Heart right ventricle (tissue), 16 donors: ENCODE measurements at regions not wholly inside any gene's neighbourhood (a gene's known extent, or its start where the extent isn't known, plus 50 kb on each side); places are given as distances from the start of the nearest gene placed in this dataset.

Experiments used
- ATAC-seq, 8 donors: fragments of 200-7000 bp; cut with Tn5 transposase; one replicate each; pipeline ENCODE4 v1.9.1; 2020; ENCODE audit warnings: mild to moderate bottlenecking in 8 of 8, moderate library complexity in 8 of 8, moderate number of reproducible peaks in 1 of 8
- DNase-seq, 2 donors: peaks; one replicate each; pipeline ENCODE4 v3.0.0-alpha.2; 2020
- H3K27ac ChIP-seq, 10 donors: fragments of 200-600 bp; sonication (generic) in 2 of 10; one replicate each; pipeline versions ENCODE4 v1.5.0 to v1.8.0; 2020 to 2022; ENCODE audit warnings: mild to moderate bottlenecking in 3 of 10
- H3K27me3 ChIP-seq, 7 donors: fragments of 200-600 bp; one replicate each; pipeline ENCODE4 v1.8.0; 2021 to 2022; ENCODE audit warnings: mild to moderate bottlenecking in 2 of 7
- H3K36me3 ChIP-seq, 9 donors: fragments of 200-600 bp; sonication (generic) in 1 of 9; one replicate each; pipeline versions ENCODE4 v1.5.0 to v1.8.0; 2020 to 2022; ENCODE audit warnings: mild to moderate bottlenecking in 2 of 9
- H3K4me1 ChIP-seq, 9 donors: fragments of 200-600 bp; sonication (generic) in 1 of 9; one replicate each; pipeline versions ENCODE4 v1.5.0 to v1.8.0; 2020 to 2022; ENCODE audit warnings: mild to moderate bottlenecking in 4 of 9
- H3K4me3 ChIP-seq, 10 donors: fragments of 200-600 bp; sonication (generic) in 2 of 10; one replicate each; pipeline versions ENCODE4 v1.5.0 to v1.8.0; 2020 to 2022; ENCODE audit warnings: mild to moderate bottlenecking in 7 of 10, moderate library complexity in 2 of 10
- H3K9me3 ChIP-seq, 11 donors: fragments of 200-600 bp in 10 of 11; sonication (generic) in 2 of 11; one replicate each; pipeline versions ENCODE4 v1.5.0 to v1.8.0; 2013 to 2022; ENCODE audit warnings: mild to moderate bottlenecking in 2 of 11, control low read depth in 1 of 11, moderate library complexity in 1 of 11
- WGBS, 2 donors: extraction: QIAGEN DNeasy Blood & Tissue Kit; methylation state at CpG; one replicate each; pipeline ENCODE4 v1.1.7; 2013; ENCODE audit warnings: inconsistent platforms in 1 of 2; 5-methylcytosine and 5-hydroxymethylcytosine counted together
- intact Hi-C, 10 donors: fragments of 100-400 bp; cut with DNase I; formaldehyde crosslinking; loops; one replicate each; pipeline versions ENCODE4 v1.11.1 to v1.14.2; 2022
- TF ChIP-seq, protein P1 (sequence below), 9 donors: fragments of 200-600 bp; sonication (generic) in 2 of 9; IDR thresholded peaks; one replicate each; pipeline versions ENCODE4 v1.5.0 to v1.8.0; 2021 to 2022; ENCODE audit warnings: antibody characterized with exemption in 9 of 9, mild to moderate bottlenecking in 5 of 9, moderate library complexity in 1 of 9
- donor health status: Arrhythmogenic right ventricular cardiomyopathy.
- donor health status: ischemic (EF 13 %, LVEDD 7.1; RV severe dilation, severe dysfunction).
- donor health status: healthy with polysubstance abuse.
- donor health status: DM: no; HTN: yes; CAD: no.
- donor health status: DM: no; HTN: no; CAD: no.
- donor health status: ischemic (EF 25% LVEDD 6.9; RV normal size, moderate dysfunction).
- donor health status: ischemic (EF 25% LVEDD 5.7; RV mildly dilated, moderate dysfunction).
- donor health status: healthy.
- donor health status: DM: yes; HTN: yes; CAD: no.
- donor health status: Ischemic cardiomyopathy.
- donor health status: ischemic (EF 35%, LVEDD 5.7; RV mildly dilated, moderate dysfunction).
- donor health status: nonischemic (EF 11% LVEDD 7.7; RV severe dilation, severe dysfunction).
- donor health status: DM: yes; HTN: yes; CAD: no.
- donor health status: PGD.
- donor health status: ischemic (EF 29% LVEDD 5.4; RV normal size, mild dysfunction).
- donor health status: nonischemic (EF 23%, LVEDD 6.1; RV moderate dilation, normal function).

DNA sequence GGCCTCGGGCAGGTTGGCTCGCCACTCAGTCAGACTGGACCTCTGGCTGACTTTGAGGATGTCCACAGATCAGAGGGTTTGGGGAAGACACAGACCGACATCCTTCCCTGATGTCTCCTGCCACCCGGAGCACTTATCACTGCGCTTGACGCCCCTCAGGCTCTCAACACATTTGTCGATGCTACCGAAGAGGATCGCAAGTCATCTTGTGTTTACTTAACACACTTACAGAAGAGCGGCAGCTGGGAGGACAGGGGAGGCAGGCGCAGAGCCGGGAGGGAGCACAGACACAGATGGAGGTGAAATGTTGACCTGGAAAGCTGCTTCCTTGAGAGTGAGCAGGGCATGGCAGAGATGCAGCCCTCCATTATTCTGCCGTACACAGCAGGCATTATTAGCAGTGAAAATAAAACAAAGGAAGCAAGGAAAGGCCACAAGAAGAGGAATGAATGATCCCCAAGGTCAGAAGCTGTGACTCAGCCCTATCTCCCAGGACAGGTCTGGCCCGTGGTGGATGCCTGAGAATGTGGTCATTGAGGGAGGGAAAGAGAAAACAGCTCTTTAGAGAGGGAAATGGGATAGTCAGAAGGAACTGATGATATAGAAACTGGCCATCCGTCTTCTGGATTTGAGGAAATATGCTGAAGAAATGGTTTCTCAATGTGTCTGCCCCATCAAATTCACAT, 549.5 kb upstream of the ARGLU1 start:
- no peaks in the 10 kb centered on the region for H3K4me1 ChIP-seq
- no peak overlapping the region for H3K4me3 ChIP-seq
- H3K9me3 ChIP-seq: no peaks in the 10 kb centered on the region
- DNase-seq (no peak), ATAC-seq (no peak)
- no peak overlapping the region for H3K27ac ChIP-seq
- no peaks in the 10 kb centered on the region for H3K36me3 ChIP-seq
- WGBS, 2 donors: 50 to 61% methylated on average over 15 of the region's 15 CpGs
- TF ChIP-seq, protein P1, sequence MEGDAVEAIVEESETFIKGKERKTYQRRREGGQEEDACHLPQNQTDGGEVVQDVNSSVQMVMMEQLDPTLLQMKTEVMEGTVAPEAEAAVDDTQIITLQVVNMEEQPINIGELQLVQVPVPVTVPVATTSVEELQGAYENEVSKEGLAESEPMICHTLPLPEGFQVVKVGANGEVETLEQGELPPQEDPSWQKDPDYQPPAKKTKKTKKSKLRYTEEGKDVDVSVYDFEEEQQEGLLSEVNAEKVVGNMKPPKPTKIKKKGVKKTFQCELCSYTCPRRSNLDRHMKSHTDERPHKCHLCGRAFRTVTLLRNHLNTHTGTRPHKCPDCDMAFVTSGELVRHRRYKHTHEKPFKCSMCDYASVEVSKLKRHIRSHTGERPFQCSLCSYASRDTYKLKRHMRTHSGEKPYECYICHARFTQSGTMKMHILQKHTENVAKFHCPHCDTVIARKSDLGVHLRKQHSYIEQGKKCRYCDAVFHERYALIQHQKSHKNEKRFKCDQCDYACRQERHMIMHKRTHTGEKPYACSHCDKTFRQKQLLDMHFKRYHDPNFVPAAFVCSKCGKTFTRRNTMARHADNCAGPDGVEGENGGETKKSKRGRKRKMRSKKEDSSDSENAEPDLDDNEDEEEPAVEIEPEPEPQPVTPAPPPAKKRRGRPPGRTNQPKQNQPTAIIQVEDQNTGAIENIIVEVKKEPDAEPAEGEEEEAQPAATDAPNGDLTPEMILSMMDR (IDR thresholded peaks at IDR 0.05): no peak
- intact Hi-C loops: no loop called here
- peaks cover 0 to 5% (median 0%) of the 10 kb centered on the region in 7 donors for H3K27me3 ChIP-seq

DNA sequence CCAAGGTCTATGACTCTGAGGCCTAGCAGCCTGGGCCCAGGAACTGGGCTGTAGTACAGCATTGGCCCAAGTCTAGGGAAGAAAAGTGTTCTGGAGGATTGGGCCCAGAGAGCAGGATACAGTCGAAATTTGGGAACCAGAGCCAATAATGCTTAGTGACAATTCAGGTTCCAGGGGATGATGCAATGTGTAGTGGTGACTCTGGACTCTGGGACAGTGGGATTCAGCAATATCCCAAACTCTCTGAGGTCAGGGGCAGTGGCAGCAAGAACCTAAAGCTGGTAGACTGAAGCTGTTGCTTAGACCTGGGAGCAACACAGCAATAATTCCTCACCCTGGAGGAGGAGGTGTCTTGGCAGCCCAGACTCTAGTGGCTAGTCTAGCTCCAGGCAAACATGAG, 545.5 kb upstream of the ARGLU1 start:
- ATAC-seq: no peak
- intact Hi-C loops: no loop called here
- H3K27me3 ChIP-seq: peaks cover 0 to 5% (median 0%) of the 10 kb centered on the region in 7 donors
- no peak overlapping the region for H3K27ac ChIP-seq
- WGBS, 2 donors: 78 to 94% methylated on average over 1 of the region's 1 CpG
- no peaks in the 10 kb centered on the region for H3K4me1 ChIP-seq
- H3K4me3 ChIP-seq: no peak overlapping the region
- H3K36me3 ChIP-seq: no peaks in the 10 kb centered on the region
- peaks cover 0 to 30% (median 7%) of the 10 kb centered on the region in 11 donors for H3K9me3 ChIP-seq
- TF ChIP-seq, protein P1 (IDR thresholded peaks at IDR 0.05): no peak
- DNase-seq: no peak

DNA sequence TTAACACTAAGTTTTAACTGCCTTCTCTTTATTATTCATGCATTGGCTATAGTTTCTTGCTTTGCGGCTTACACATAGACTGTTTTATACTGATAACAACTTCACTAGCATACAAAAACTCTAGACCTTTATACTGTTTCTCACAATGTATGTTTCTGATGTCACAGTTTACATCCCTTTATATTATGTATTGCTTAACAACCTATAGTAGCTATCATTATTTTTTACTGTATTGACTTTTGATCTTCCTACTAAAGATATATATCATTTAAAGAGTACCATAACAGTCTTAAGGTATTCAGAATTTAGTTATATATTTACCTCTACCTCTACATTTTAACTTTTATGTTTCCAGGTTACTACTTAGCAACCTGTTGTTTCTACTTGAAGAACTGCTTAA, 543.3 kb upstream of the ARGLU1 start:
- 95% methylated on average over 1 of the region's 1 CpG for WGBS, 2 donors
- intact Hi-C loops: no loop called here

DNA sequence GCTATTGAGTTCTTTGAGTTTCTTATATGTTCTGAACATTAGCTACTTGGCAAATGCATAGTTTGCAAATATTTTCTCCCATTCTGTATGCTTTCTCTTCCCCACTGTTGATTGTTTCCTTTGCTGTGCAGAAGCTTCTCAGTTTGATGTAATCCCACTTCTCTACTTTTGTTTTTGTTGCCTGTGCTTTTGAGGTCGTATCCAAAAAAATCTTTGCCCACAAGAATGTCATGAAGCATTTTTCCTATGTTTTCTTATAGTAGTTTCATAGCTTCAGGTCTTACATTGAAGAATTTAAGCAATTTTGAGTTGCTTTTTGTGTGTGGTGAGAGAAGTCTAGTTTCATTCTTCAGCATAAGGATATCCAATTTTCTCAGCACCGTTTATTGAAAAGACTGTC, 536.7 kb upstream of the ARGLU1 start:
- H3K4me3 ChIP-seq: no peak overlapping the region
- peaks cover 0 to 14% (median 5%) of the 10 kb centered on the region in 11 donors for H3K9me3 ChIP-seq
- H3K27ac ChIP-seq: no peak overlapping the region
- 57 to 64% methylated on average over 2 of the region's 2 CpGs for WGBS, 2 donors
- H3K27me3 ChIP-seq: no peaks in the 10 kb centered on the region
- TF ChIP-seq, protein P1 (IDR thresholded peaks at IDR 0.05): no peak
- H3K4me1 ChIP-seq: no peaks in the 10 kb centered on the region
- ATAC-seq (no peak), DNase-seq (no peak)
- H3K36me3 ChIP-seq: no peaks in the 10 kb centered on the region
- intact Hi-C loops: no loop called here

More for the DNA sequence above, 543.3 kb upstream of the ARGLU1 start:
- ATAC-seq (no peak), DNase-seq (no peak)
- Histone ChIP-seq H3K4me1 (no peaks in the 10 kb centered on the region), H3K27ac (no peak overlapping the region), H3K27me3 (no peaks in the 10 kb centered on the region), H3K36me3 (no peaks in the 10 kb centered on the region), H3K4me3 (no peak overlapping the region), H3K9me3 (peaks cover 0 to 33% (median 7%) of the 10 kb centered on the region in 11 donors)
- TF ChIP-seq, protein P1 (IDR thresholded peaks at IDR 0.05): no peak
